Hematopoietic multipotent progenitor cell treated with erythropoietin and hydrocortisone succinate and interleukin-3 and kit ligand, for 15 days (in vitro differentiated cells): ENCODE measurements at regions not wholly inside any gene's neighbourhood (a gene's known extent, or its start where the extent isn't known, plus 50 kb on each side); places are given as distances from the start of the nearest gene placed in this dataset.
"Not testable (repeated sequence)": the region's sequence is repeated elsewhere in the genome, so short reads cannot be mapped to it uniquely, and the experiment has no call there.

ENCODE experiments used
- DNase-seq: peaks from one replicate; pipeline ENCODE4 v3.0.0-alpha.2; 2015; ENCODE audit warnings: low spot score

DNA sequence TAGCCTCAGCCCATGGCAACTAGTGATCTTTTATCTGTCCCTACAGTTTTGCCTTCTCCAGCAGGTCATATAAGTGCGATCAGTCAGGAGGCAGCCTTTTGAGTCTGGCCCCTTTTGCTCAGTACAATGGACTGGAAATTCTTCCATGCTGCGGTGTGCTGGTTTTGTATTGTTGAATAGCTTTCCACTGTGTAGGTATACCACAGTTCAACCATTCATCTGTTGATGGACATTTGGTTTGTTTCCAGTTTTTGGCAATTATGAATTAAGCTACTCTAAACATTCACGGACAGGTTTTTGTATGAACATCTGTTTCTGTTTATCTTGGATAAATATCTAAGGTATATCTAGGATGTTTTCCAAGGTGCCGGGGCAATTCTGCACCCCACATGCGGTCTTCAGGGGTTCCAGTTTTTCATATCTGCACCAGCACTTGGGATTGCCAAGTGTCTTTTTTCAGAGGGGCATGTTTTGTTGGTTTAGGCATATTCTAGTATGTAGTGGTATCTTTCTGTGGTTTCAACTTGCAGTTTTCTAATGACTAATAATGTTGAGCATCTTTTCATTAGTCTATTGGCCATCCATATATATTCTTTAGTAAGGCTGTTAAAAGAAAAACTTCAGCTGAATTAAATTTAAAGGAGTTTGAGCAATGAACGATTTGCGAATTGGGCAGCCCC is 141.0 kb downstream of the TFAP2C start:
- no peak for DNase-seq

- DNase-seq = no peak
Observed at GRCh38 chr20:56773749-56774148, 144.6 kb downstream of the TFAP2C start.

GRCh38 chr20:56774873-56775272 is 145.8 kb downstream of the TFAP2C start:
- no peak for DNase-seq

DNA sequence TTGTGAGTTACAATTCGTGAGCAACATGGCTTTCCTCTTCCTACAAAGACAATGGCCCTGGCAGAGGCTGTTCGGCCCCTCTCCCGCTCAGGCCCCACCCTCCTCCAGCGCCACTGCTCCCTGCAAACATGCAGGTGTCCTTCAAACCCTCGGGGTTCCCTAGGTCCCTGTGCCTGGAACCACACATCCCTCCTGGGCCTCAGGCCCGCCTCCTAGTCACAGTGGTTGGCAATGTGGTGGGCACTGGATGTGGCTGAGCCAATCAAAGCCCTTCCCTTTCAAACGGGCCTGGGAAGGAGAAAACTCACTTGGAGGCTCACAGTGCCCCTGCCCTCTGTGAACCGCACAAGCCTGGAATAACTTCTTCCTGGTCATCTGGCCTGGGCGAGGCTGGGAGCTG is 147.2 kb downstream of the TFAP2C start:
- no peak for DNase-seq

DNA sequence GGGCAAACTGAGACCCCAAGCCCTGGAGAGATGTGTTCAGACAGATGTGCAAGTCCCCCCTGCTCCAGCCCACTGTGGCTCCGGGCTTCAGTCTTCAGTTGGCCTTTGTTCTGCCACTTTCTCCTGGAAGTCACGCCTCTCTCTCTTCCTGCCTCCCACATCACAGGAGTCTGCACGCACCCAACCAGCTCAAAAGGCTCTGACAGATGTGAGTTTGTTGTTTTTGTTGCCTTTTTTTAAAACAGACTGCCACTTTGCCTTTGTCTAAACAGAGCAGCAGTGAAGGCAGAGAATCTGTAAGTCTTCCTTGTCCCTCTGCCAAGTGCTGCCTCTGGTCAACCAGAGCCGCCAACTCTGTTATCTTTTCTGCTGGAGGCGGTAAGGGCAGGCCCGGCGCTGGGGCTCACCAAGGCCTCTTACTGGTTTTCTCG is 149.7 kb downstream of the TFAP2C start:
- no peak for DNase-seq

DNA sequence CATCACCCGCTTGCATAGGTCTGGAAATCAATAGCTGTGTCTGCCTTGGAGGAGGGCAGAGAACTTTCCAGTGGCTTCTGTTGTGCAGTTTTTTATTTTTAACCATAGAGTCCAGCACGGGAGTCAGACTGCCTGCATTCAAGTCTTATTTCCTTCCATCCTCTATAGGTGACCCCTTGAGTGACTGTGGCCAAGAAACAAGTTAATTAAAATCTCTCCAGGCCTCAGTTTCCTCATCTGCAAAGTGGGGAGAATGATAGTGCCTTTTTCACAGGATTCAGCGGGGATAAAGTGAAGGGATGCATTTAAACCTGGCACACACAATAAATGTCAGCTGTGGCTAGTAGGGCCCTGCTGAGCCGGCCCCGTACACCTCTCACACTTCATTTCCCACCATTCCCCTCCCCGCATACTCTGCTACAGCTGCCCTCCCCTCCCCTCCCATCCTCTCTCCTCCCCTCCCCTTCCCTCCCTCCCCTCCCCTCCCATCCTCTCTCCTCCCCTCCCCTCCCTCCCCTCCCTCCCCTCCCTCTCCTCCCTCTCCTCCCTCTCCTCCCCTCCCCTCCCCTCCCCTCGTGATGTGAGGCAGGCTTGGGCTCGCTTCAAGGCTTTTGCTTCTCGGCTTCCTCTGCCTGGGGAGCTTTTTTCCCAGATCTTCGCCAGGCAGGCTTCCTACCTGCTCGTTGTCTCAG is 150.5 kb downstream of the TFAP2C start:
- DNase-seq = no peak

DNA sequence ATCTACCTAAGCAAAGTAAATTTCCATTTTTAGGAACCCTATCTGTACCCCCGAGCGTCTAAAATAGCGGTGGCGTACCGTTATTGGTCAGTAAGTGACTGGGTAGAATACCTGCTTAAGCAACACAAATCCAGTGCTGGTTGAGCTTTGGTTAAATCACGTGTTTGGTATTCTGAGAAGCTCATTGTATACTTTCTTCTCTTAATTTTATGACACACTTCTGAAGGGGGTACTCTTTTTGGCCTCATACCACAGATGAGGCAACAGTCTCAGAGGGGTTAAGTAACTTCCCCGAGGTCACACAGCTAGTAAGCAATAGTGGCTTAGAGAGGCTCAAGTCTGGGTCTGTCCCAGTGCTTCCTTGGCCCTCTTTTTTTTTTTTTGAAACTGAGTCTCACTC is 151.2 kb downstream of the TFAP2C start:
- no peak for DNase-seq

- DNase-seq = no peak
Observed at GRCh38 chr20:56781108-56781739, 152.1 kb downstream of the TFAP2C start.

GRCh38 chr20:56781987-56782560 is 153.0 kb downstream of the TFAP2C start:
- DNase-seq = not testable (repeated sequence)

DNA sequence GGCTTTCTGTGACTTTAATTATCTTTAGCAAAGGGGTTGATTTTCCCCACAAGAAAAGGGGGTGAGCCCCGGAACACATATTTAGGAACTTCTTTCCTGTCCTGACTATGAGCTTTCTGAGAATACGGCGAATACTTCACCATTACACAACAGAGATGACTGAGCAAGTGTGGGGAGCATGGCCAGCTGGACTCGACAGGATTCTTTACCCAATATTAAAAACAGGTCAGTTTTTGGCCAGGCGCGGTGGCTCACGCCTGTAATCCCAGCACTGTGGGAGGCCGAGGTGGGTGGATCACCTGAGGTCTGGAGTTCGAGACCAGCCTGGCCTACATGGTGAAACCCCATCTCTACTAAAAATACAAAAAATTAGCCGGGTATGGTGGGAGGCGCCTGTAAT is 153.7 kb downstream of the TFAP2C start:
- not testable (repeated sequence) for DNase-seq

- no peak for DNase-seq
Observed at GRCh38 chr20:56783826-56784225, 154.7 kb downstream of the TFAP2C start.

DNA sequence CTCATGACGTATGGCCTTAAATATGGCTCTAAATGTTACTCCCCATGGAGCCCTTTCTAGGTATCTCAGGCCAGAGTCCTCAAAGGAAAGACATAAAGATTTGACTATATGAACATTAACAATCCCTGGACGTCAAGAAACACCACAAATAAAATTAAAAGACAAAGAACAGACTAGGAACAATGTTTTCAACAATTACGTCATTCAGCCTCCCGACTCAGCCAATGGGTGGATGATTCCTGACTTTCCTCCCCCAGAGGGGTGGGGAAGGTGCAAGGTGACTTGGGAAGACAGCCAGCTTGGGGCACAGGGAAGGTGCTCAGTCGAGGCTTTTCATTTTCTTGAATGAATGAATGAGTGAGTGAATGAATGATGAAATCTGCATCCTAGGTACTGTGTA is 157.4 kb downstream of the TFAP2C start:
- DNase-seq = no peak

GRCh38 chr20:56788041-56788670 is 159.1 kb downstream of the TFAP2C start:
- no peak for DNase-seq

DNA sequence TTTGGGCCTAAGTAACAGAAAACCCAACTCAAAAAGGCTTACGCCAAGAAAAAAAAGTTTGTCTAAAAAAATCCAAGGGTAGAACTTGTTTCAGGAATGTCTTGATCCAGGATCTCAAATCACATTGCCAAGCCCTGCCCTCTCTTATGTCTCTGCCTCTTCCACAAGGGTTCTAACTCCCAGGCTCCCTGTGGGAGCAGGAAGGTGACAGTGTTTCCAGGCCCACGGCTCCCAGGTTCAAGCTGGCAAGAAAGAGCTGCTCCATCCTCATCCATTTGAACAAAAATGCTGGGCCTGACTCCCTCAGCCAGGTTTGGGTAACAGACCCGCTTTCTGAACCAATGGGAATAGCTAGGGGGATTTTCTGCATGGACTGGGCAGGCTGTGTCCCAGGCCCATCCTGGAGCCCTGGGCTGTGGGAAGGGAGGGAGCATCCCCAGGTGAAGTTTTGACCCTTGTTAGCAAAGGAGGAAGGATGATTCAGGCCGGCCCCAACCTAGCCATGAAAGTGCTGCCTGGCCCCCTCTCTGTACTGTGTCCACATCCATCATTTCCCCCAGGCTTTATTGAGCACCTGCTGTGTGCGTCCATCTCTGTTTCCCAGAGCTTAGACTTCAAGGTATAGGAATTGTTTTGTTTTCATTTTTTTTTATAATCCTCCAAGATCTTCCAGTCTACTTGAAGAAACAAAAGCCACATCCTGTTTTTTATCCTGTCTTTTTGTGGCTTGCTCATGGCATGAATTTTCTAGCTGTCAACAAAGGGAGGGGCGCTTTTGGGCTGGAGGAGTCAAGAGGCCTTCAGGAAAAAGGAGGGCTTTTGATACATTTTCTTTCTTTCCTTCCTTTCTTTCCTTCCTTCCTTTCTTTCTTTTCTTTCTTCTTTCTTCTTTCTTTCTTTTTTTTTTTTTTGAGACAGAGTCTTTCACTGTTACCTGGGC is 159.8 kb downstream of the TFAP2C start:
- no peak for DNase-seq

GRCh38 chr20:56793916-56794315 is 164.8 kb downstream of the TFAP2C start:
- no peak for DNase-seq

GRCh38 chr20:56795492-56795891 is 166.4 kb downstream of the TFAP2C start:
- no peak for DNase-seq

DNA sequence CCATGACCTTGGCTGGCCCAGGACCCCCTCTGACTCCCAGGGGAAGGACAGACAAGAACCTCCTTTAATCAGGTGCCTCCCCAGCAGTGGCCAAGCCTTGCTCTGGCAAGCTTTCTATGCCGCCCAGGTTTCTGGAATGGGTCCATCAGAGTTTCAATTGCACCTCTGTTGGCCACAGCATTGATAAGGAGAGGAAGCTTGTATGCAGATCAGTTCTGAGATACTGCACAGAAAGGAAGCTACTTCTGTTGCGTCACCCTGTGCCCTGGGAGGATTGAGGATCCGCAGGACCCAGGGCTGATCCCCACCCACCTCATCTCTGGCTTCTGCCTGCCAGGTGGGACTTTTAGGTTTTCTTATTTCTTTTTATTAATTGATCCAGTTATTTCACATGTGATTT is 167.2 kb downstream of the TFAP2C start:
- DNase-seq = no peak

DNA sequence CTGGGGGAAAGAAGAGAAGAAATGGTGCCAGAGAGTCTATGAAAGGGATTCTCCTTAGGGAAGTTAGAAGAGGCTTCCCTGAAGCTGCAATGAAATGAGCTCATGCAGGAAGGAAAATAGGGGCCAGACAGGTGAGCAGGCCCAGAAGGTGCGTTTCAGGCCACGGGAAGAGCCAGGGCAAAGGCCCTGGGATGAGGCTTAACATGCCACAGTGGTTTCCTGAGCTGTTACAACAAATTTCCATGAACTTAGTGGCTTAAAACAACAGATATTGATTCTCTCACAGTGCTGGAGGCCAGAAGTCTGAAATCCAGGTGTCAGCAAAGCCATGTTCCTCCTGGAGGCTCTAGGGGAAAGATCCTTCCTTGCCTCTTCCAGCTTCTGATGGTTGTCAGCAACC is 167.9 kb downstream of the TFAP2C start:
- no peak for DNase-seq

DNA sequence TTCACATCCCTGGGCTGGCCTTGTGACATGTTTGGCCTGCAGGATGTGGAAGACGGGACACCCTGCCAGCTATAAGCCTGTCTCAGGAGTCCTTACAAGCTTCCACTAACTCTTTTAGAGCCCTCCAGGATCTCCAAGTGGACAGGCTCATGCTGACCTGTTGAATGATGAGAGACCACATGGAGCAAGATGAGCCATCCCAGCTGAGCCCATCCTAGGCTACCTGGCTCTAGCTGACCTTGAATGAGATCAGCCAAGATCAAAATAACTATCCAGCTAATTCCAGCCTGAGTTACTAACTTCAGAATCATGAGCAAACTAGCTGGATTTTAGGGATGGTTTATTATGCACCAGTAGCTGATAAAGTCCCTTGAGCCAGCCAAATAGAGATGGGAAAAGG is 169.5 kb downstream of the TFAP2C start:
- no peak for DNase-seq

DNA sequence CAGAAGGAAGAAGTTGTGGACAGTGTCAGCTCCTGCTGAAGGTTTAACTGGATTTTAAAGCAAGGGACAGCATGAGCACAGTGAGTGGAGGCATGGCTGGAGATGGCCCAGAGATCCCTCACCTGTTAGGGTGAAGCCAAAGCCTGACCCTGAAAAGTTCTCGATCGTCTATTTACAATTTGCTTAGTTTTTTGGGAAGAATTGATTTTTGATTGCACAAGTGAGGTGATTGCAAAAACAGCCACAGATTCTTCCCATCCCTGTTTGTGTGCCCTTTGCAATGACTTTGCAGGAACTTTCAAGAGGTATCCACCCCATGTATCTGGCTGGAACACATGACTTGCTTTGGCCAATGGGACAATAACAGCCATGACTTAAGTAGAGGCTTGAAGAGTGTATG is 170.1 kb downstream of the TFAP2C start:
- DNase-seq = no peak

GRCh38 chr20:56800088-56800487 is 171.0 kb downstream of the TFAP2C start:
- DNase-seq = no peak
